Peyer's patch (tissue), 4 donors: ENCODE measurements at regions not wholly inside any gene's neighbourhood (a gene's known extent, or its start where the extent isn't known, plus 50 kb on each side); places are given as distances from the start of the nearest gene placed in this dataset.

ENCODE experiments used
- POLR2A ChIP-seq, 2 donors: fragments of 450-650 bp; IDR thresholded peaks; one replicate each; pipeline ENCODE4 v1.5.1; 2017; ENCODE audit warnings: antibody characterized with exemption in 2 of 2, mild to moderate bottlenecking in 2 of 2, moderate library complexity in 2 of 2
- TF ChIP-seq, protein P1 (sequence below), 6 experiments: fragments of 450-650 bp in 4 of 6; fragments of 200-600 bp in 2 of 6; sonication (generic) in 1 of 6; IDR thresholded peaks; one replicate each; pipeline ENCODE4 v1.5.1; 2017 to 2019; ENCODE audit warnings: antibody characterized with exemption in 6 of 6, mild to moderate bottlenecking in 3 of 6, moderate library complexity in 1 of 6

DNA sequence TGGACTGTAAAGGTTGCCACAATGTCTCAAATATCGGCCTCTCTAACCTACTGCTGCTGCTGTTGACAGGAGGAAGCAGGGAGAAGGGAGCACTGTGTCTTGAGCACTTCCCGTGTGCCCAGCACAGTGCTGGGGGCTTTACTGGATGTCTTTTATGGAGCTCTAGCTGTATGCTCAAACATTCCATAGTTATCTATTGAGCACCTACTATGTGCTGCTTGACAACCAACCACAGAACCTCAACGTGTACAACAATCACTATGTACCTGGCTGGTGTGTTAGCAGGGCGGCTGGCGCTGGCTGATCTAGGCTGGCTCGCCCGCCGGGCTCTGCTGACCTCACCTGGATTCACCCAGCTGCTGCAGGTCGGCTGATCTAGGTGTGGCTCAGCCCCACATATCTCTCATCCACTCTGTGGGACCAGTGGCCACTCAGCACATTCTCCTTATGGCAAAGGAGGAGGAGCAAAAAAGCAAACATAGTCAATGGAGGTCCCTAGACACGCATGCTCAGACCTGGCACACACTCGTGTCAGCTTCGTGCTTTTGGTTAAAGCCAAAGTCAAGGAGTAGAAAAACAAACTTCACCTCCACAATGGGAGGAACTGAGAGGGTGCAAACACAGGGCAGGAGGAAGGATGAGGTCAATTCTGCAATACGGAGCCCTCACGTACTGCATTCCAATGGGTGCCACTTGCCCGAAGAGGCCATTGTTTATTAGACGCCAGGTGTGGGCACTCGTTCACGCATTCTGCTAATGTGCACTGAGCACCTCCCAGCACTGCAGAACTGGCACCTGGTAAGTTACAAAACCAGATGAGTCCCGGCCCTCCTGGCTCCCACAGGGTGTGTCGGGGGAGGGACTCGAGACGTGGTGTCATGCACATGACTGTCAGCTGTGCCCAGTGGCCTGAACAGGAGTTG is 147.2 kb downstream of the SCARB1 start:
- TF ChIP-seq, protein P1, sequence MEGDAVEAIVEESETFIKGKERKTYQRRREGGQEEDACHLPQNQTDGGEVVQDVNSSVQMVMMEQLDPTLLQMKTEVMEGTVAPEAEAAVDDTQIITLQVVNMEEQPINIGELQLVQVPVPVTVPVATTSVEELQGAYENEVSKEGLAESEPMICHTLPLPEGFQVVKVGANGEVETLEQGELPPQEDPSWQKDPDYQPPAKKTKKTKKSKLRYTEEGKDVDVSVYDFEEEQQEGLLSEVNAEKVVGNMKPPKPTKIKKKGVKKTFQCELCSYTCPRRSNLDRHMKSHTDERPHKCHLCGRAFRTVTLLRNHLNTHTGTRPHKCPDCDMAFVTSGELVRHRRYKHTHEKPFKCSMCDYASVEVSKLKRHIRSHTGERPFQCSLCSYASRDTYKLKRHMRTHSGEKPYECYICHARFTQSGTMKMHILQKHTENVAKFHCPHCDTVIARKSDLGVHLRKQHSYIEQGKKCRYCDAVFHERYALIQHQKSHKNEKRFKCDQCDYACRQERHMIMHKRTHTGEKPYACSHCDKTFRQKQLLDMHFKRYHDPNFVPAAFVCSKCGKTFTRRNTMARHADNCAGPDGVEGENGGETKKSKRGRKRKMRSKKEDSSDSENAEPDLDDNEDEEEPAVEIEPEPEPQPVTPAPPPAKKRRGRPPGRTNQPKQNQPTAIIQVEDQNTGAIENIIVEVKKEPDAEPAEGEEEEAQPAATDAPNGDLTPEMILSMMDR (IDR thresholded peaks at IDR 0.05) = no peak
- no peak for TF ChIP-seq POLR2A (IDR thresholded peaks at IDR 0.05)
